PFSK-1 (cell line): ENCODE measurements at regions not wholly inside any gene's neighbourhood (a gene's known extent, or its start where the extent isn't known, plus 50 kb on each side); places are given as distances from the start of the nearest gene placed in this dataset.

ENCODE experiments used
- FOXP2 ChIP-seq: optimal IDR thresholded peaks from 2 replicates; pipeline ENCODE3; 2011; ENCODE audit warnings: borderline replicate concordance, control low read depth, inconsistent platforms; ENCODE audit not compliant: insufficient read depth; ENCODE audit errors: extremely low read length, extremely low read depth
- POLR2AphosphoS5 ChIP-seq: IDR thresholded peaks from 2 replicates; pipeline ENCODE4 v1.6.1; 2012; ENCODE audit warnings: low read depth, mild to moderate bottlenecking, control low read depth, low read length, moderate library complexity
- TAF1 ChIP-seq: IDR thresholded peaks from 2 replicates; pipeline ENCODE4 v1.6.1; 2012; ENCODE audit warnings: low read length, control low read depth, borderline replicate concordance; ENCODE audit not compliant: insufficient read depth

DNA sequence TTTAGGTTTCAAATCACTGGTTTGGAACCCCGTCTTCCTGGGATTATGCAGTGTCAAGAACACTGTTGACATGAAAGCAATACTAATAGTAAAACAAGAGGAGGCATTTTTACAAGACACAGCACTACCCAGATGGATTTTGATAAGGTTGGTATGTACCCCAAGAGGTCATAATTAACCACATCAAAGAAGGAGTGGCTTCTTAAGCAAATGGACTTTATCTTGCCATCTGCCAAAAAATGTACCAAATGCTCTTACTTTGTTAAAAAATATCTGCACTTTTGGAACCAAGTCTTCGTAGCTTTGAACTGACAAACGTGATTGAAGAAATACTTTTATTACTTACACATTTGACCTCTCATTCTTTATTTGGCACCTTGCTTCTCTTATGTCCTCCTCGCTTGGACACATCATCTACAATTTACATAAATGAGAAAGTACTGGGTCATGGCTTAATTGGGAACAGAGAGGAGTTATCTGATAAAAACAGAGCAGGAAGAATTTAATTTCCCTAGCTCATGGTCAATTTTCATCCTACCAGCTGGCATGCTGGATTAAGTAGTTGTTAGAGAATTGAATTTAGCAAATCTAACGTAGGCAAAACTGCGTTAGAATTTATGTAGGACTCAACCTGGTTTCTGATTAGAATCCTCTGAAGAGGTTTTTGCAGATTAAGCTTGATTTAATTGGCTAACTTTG, 54.5 kb upstream of the PRICKLE1 start:
- no peak for TF ChIP-seq TAF1
- no peak for TF ChIP-seq POLR2AphosphoS5
- TF ChIP-seq FOXP2 = no peak
